ENCODE measurements at regions not wholly inside any gene's neighbourhood (a gene's known extent, or its start where the extent isn't known, plus 50 kb on each side); places are given as distances from the start of the nearest gene placed in this dataset.

DNA sequence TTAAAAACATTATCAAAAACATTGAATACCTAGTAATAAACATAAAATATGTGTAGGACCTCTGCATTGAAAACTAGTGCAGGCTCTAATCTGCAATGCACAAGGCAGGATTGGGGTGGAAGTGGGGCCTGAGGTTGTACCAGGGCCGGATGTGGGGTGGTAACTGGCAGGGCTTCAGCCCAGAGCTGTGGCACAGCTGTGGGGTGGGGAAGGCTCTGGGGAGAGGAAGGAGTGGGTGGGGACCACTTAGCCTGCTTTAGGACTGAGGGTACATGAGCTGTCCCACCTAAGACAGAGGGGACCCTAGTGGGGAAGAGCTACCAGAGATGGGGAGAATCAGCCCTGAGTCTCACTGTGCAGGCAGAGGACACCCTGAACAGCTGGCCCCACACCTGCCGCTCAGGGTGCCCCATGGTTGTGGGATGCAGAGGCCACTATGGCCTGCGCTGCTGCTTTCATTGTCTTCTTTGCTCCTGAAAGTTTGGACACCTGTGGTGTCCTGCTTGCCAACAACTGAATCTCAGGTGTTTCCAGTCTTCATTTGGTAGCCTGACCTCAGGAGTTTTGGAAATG lies 311.4 kb downstream of the TLE4 start:
- H3K27me3 ChIP-seq (ENCODE audit: insufficient read depth, poor library complexity, severe bottlenecking), result peaks cover 7% of the 10 kb centered on the region
- H3K9me3 ChIP-seq (ENCODE audit: severe bottlenecking), result no peaks in the 10 kb centered on the region
- no peaks in the 10 kb centered on the region for H3K4me1 ChIP-seq (ENCODE audit: insufficient read depth, poor library complexity, severe bottlenecking)
- H3K4me3 ChIP-seq (ENCODE audit: severe bottlenecking), result no peak overlapping the region
- no peak for TF ChIP-seq CTCF (IDR thresholded peaks at IDR 0.05; ENCODE audit: poor library complexity, severe bottlenecking)
- H3K27ac ChIP-seq (ENCODE audit: poor library complexity, severe bottlenecking), result no peak overlapping the region
- no peak for DNase-seq (ENCODE audit: low spot score)
- ATAC-seq (ENCODE audit: low read depth), result no peak; the same call in 2 of the 3 replicates
- no peaks in the 10 kb centered on the region for H3K36me3 ChIP-seq (ENCODE audit: low read depth)

DNA sequence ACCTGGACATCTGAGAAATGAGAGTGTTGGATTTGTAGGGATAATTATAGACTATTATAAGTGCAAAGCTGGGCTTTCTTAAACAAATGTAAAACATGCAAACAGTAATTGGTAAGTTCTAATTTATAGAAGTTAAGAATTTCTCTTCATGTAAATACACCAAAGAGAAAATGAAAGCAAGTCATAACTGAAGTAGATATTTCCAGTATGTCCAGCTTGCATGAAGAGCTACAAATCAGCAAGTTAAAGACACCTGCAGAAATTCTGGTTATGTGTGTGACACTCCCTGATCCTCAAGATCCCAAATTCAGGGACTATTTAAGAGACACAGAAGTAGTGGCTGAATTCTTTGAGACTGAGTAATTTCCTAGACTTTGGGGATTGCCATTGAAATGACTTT lies 308.9 kb downstream of the TLE4 start:
- Histone ChIP-seq H3K27me3 (ENCODE audit: insufficient read depth, poor library complexity, severe bottlenecking) (peaks cover 26% of the 10 kb centered on the region), H3K9me3 (ENCODE audit: severe bottlenecking) (no peaks in the 10 kb centered on the region), H3K4me1 (ENCODE audit: insufficient read depth, poor library complexity, severe bottlenecking) (no peaks in the 10 kb centered on the region), H3K36me3 (ENCODE audit: low read depth) (no peaks in the 10 kb centered on the region), H3K27ac (ENCODE audit: poor library complexity, severe bottlenecking) (no peak overlapping the region), H3K4me3 (ENCODE audit: severe bottlenecking) (no peak overlapping the region)
- DNase-seq (ENCODE audit: low spot score), result no peak
- TF ChIP-seq CTCF (IDR thresholded peaks at IDR 0.05; ENCODE audit: poor library complexity, severe bottlenecking), result no peak
- no peak for ATAC-seq (ENCODE audit: low read depth)

DNA sequence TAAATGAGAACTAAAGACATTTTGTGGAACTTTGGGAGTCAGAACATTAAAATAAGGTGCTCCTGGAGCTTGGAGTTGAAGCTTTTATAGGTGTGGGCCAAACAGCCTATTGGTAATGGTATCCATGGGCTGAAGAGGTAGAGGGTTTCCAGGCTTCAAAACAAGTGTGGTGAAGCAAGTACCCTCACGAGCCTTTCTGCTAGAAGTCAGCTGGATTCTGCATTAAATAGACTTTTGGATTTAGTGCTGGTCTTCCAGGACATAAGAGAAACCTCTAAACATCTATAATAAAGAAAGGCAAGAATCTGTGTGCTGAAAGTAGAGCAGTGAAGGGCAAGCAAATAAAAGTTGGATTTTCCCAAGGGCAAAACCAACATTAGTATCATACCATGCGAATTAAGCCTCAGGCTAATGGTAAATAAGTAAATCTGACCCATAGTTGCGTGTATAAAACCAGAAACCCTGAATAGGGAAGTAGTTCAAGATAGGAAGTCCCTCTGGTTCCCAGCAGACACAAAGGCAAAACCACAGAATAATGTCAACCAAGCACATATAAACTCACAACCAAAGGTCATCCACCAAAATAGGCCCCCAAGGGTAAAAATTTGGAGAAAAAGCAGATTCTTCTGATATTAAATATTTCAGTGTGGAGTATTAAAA lies 306.3 kb downstream of the TLE4 start:
- no peak for TF ChIP-seq CTCF (IDR thresholded peaks at IDR 0.05; ENCODE audit: poor library complexity, severe bottlenecking)
- no peak for ATAC-seq (ENCODE audit: low read depth)

DNA sequence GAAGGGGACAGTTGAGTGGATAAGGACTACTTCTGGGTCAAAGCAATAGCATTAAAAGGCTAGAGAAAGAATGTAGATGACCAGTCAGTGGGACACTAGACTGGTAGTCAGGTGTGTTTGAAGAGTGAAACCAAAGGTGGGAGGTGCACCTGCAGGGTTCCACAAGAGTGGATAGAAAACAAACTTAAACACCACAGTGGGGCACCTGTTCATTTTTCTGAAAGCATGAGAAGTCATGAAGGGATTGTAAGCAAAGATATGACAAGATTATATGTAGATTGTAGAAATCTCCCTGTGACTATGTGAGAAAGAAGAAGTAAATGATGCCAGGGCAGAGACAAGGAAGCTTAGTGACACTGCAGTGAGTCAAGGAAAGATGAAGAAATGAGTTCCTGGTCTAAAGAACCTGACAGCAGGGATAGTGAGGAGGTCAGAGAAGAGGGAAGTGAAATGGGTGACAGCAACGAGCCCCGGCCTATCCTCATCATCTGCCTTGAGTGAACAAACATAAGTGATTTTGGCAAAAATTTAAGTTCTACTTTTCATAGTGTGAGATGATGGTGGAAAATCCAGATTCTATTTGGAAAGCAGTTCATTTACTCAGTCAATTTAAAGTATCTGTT lies 296.9 kb downstream of the TLE4 start:
- no peaks in the 10 kb centered on the region for H3K9me3 ChIP-seq (ENCODE audit: severe bottlenecking)
- no peaks in the 10 kb centered on the region for H3K4me1 ChIP-seq (ENCODE audit: insufficient read depth, poor library complexity, severe bottlenecking)
- no peak overlapping the region for H3K27ac ChIP-seq (ENCODE audit: poor library complexity, severe bottlenecking)
- no peak for TF ChIP-seq CTCF (IDR thresholded peaks at IDR 0.05; ENCODE audit: poor library complexity, severe bottlenecking)
- ATAC-seq (ENCODE audit: low read depth) (no peak), DNase-seq (ENCODE audit: low spot score) (no peak)
- no peak overlapping the region for H3K4me3 ChIP-seq (ENCODE audit: severe bottlenecking)
- H3K36me3 ChIP-seq (ENCODE audit: low read depth), result no peaks in the 10 kb centered on the region
- H3K27me3 ChIP-seq (ENCODE audit: insufficient read depth, poor library complexity, severe bottlenecking), result no peaks in the 10 kb centered on the region

More for the DNA sequence above, 306.3 kb downstream of the TLE4 start:
- Histone ChIP-seq H3K36me3 (ENCODE audit: low read depth) (no peaks in the 10 kb centered on the region), H3K27ac (ENCODE audit: poor library complexity, severe bottlenecking) (no peak overlapping the region), H3K4me3 (ENCODE audit: severe bottlenecking) (no peak overlapping the region), H3K27me3 (ENCODE audit: insufficient read depth, poor library complexity, severe bottlenecking) (peaks cover 30% of the 10 kb centered on the region), H3K9me3 (ENCODE audit: severe bottlenecking) (no peaks in the 10 kb centered on the region), H3K4me1 (ENCODE audit: insufficient read depth, poor library complexity, severe bottlenecking) (no peaks in the 10 kb centered on the region)
- DNase-seq (ENCODE audit: low spot score), result no peak

Measured in RWPE2 (cell line).